GM23248 (cell line): ENCODE measurements at regions not wholly inside any gene's neighbourhood (a gene's known extent, or its start where the extent isn't known, plus 50 kb on each side); places are given as distances from the start of the nearest gene placed in this dataset.

Experiments used
- DNase-seq: peaks from one replicate; pipeline ENCODE4 v3.0.0-alpha.2; 2015
- H2AFZ ChIP-seq: fragments of 200-600 bp; sonication (generic); 2 replicates; pipeline ENCODE4 v1.6.1; 2016; ENCODE audit warnings: antibody characterized with exemption
- H3F3A ChIP-seq: fragments of 200-600 bp; sonication (generic); 2 replicates; pipeline ENCODE4 v1.6.1; 2016; ENCODE audit warnings: mild to moderate bottlenecking, antibody characterized with exemption, mixed run types; ENCODE audit not compliant: insufficient read depth
- H3K27ac ChIP-seq: fragments of 200-600 bp; sonication (generic); 2 replicates; pipeline ENCODE4 v1.5.1; 2016; ENCODE audit warnings: mild to moderate bottlenecking
- H3K27me3 ChIP-seq: fragments of 200-600 bp; sonication (generic); replicated peaks from 2 replicates; pipeline ENCODE4 v1.6.1; 2016; ENCODE audit warnings: mild to moderate bottlenecking; ENCODE audit not compliant: insufficient read depth
- H3K36me3 ChIP-seq: fragments of 200-600 bp; sonication (generic); 2 replicates; pipeline ENCODE4 v1.6.1; 2016; ENCODE audit warnings: low read depth, mild to moderate bottlenecking
- H3K4me1 ChIP-seq: fragments of 200-600 bp; sonication (generic); 2 replicates; pipeline ENCODE4 v1.6.1; 2016; ENCODE audit warnings: mild to moderate bottlenecking; ENCODE audit not compliant: insufficient read depth
- H3K4me2 ChIP-seq: fragments of 200-600 bp; sonication (generic); one replicate; pipeline ENCODE4 v1.6.1; 2016; ENCODE audit warnings: mild to moderate bottlenecking; ENCODE audit not compliant: unreplicated experiment
- H3K4me3 ChIP-seq: fragments of 200-600 bp; sonication (generic); 2 replicates; pipeline ENCODE4 v1.5.1; 2016; ENCODE audit warnings: mild to moderate bottlenecking
- H3K79me2 ChIP-seq: fragments of 200-600 bp; sonication (generic); 2 replicates; pipeline ENCODE4 v1.6.1; 2016; ENCODE audit warnings: mild to moderate bottlenecking; ENCODE audit not compliant: insufficient read depth
- H3K9ac ChIP-seq: fragments of 200-600 bp; sonication (generic); 2 replicates; pipeline ENCODE4 v1.6.1; 2016; ENCODE audit warnings: mild to moderate bottlenecking
- H3K9me2 ChIP-seq: fragments of 200-600 bp; sonication (generic); 2 replicates; pipeline ENCODE4 v1.6.1; 2016; ENCODE audit warnings: mixed run types, mild to moderate bottlenecking, moderate library complexity; ENCODE audit not compliant: insufficient read depth
- H3K9me3 ChIP-seq: fragments of 200-600 bp; sonication (generic); one replicate; pipeline ENCODE4 v1.6.1; 2017; ENCODE audit warnings: low read depth
- H4K20me1 ChIP-seq: fragments of 200-600 bp; sonication (generic); 2 replicates; pipeline ENCODE4 v1.6.0; 2016; ENCODE audit not compliant: insufficient read depth
- EZH2 ChIP-seq: fragments of 200-600 bp; sonication (generic); IDR thresholded peaks from 2 replicates; pipeline ENCODE4 v1.6.1; 2018; ENCODE audit warnings: antibody characterized with exemption, mild to moderate bottlenecking; ENCODE audit not compliant: insufficient read depth, poor library complexity, severe bottlenecking
- EZH2phosphoT487 ChIP-seq: fragments of 200-600 bp; sonication (generic); IDR thresholded peaks from 2 replicates; pipeline ENCODE4 v1.6.1; 2018; ENCODE audit warnings: antibody characterized with exemption, moderate library complexity, mild to moderate bottlenecking, low read depth; ENCODE audit not compliant: insufficient read depth
- WGBS, 2 experiments: methylation state at CpG; one replicate each; pipeline ENCODE4 v1.1.6; 2015 to 2017; ENCODE audit warnings: low lambda C conversion rate in 2 of 2, low coverage in 1 of 2; ENCODE audit errors: missing lambda C conversion rate in 2 of 2; 5-methylcytosine and 5-hydroxymethylcytosine counted together
- in situ Hi-C: fragments of 300-500 bp; cut with MboI; formaldehyde crosslinking; loops from 2 replicates; pipeline ENCODE4 v1.15.0; 2020

DNA sequence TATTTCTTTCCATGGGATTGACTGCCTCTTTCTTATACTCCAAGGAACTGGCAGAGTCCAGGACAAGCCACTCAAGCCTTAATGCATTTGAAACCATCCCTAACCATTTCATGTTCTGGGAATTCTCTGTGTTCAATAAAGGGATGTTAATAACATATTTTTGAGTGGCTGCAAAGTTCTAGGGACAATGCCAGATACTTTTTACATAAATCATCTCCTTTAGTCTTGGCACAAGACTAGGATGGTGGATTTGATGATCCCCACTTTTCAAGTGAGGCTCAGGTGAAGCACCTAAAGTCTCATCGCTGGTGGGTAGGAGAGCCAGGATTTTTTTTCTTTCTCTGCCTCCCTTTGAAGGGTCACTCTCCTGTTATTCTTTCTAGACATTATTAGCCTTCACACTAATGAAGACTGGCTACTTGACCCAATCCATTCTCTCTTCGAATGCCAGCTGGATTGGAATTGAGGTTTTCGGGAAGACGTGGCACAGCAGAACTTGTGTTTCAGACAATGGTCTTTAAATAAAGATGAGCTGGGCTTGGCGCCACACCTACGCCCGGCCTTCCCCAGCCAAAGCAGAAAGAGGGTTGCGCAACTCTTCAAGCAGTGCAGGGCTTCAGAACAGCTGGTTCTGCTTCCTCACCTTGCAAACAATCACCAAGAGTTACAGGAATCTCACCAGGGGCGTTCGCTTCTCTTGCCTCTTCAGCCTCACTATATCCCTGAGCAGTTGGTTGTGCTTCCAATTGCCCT lies 73.8 kb upstream of the BMPER start:
- H3K4me1 ChIP-seq: peaks cover 18% of the 10 kb centered on the region
- no peaks in the 10 kb centered on the region for H3K27me3 ChIP-seq
- no peak for TF ChIP-seq EZH2
- TF ChIP-seq EZH2phosphoT487: no peak
- peak overlapping the region; percentile 25 for H3K27ac ChIP-seq
- DNase-seq: peak; percentile 84
- no peak overlapping the region for H2AFZ ChIP-seq
- no peaks in the 10 kb centered on the region for H4K20me1 ChIP-seq
- WGBS, 2 experiments: 3 to 4% methylated on average over 10 of the region's 10 CpGs
- H3K79me2 ChIP-seq: no peaks in the 10 kb centered on the region
- H3F3A ChIP-seq: peaks cover 16% of the 10 kb centered on the region
- H3K4me2 ChIP-seq: peak overlapping the region; percentile 41
- no peaks in the 10 kb centered on the region for H3K36me3 ChIP-seq
- in situ Hi-C loops: no loop called here
- H3K4me3 ChIP-seq: peak overlapping the region; percentile 17; the same call in 1 of the 2 replicates
- no peaks in the 10 kb centered on the region for H3K9me3 ChIP-seq
- no peak overlapping the region for H3K9ac ChIP-seq
- H3K9me2 ChIP-seq: no peaks in the 10 kb centered on the region

DNA sequence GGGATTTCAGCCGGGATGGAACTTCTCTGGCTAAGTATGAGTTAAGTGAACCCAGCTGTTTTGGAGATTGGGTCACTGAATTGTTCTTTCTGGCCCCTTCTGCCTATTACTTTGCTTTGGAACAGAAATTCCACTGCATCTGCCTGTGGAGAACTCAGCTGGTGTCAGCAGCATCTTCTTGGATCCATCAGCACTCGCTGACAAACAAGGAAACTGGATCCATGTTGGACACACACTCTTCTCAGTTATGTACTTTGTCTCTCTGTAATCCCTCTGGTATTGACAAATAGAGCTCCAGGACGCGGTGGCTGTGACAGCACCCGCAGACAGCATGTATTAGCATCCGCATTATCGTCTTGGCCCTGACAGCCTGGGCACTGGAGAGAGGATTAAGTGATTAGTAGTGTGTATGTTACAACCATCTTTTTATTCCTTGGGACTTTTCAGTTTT lies 73.0 kb upstream of the BMPER start:
- H4K20me1 ChIP-seq: no peaks in the 10 kb centered on the region
- no peaks in the 10 kb centered on the region for H3K9me3 ChIP-seq
- WGBS, 2 experiments: 21 to 26% methylated on average over 7 of the region's 7 CpGs
- H3K27me3 ChIP-seq: no peaks in the 10 kb centered on the region
- H3K4me2 ChIP-seq: peak overlapping the region; percentile 41
- no peak overlapping the region for H3K27ac ChIP-seq
- no peak overlapping the region for H2AFZ ChIP-seq
- no peak overlapping the region; the same call in 1 of the 2 replicates for H3K4me3 ChIP-seq
- peak; percentile 27 for DNase-seq
- no peak overlapping the region for H3K9ac ChIP-seq
- in situ Hi-C loops: no loop called here
- H3K4me1 ChIP-seq: peaks cover 18% of the 10 kb centered on the region
- H3K9me2 ChIP-seq: no peaks in the 10 kb centered on the region
- H3K79me2 ChIP-seq: no peaks in the 10 kb centered on the region
- peaks cover 16% of the 10 kb centered on the region for H3F3A ChIP-seq
- no peaks in the 10 kb centered on the region for H3K36me3 ChIP-seq
- TF ChIP-seq EZH2: no peak
- no peak for TF ChIP-seq EZH2phosphoT487

DNA sequence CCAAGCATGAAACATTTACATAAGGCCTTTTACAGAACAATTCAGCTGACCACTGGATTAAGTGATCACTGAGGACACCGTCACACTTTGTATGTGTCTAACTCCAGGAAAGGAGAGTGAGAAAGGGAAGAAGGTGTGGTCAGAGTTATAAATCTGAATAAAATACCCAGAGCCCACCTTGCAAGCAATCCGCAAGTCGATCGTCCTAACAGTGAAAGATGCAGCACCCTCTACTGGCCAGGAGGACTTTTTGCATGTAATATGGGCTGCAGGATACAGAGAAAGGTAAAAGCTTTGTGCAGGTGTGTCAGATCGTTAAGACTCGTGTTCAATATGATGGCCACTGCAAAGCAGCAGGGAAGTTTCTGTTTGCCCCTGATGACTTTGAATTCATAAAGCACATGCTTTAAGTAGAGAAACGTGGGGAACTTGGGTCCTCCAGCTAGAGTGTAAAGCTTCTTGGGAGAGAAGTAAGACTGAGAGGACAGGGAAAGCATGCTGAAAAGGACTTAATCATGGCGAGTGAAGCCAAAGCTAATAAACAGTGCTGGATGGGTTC lies 68.5 kb upstream of the BMPER start:
- in situ Hi-C loops: no loop called here
- Histone ChIP-seq H2AFZ (0 out of 2 replicates have a peak overlapping the region, but pooled peaks have one; percentile 49), H3K4me1 (peaks cover 16% of the 10 kb centered on the region), H3K4me2 (no peak overlapping the region), H3K9ac (no peak overlapping the region), H4K20me1 (no peaks in the 10 kb centered on the region), H3K9me3 (no peaks in the 10 kb centered on the region), H3K36me3 (no peaks in the 10 kb centered on the region), H3K9me2 (no peaks in the 10 kb centered on the region), H3K27ac (no peak overlapping the region), H3K27me3 (no peaks in the 10 kb centered on the region), H3K4me3 (no peak overlapping the region), H3F3A (peaks cover 13% of the 10 kb centered on the region; the same call in 1 of the 2 replicates), H3K79me2 (no peaks in the 10 kb centered on the region)
- DNase-seq: no peak
- WGBS, 2 experiments: 68 to 70% methylated on average over 8 of the region's 8 CpGs
- no peak for TF ChIP-seq EZH2phosphoT487
- TF ChIP-seq EZH2: no peak

DNA sequence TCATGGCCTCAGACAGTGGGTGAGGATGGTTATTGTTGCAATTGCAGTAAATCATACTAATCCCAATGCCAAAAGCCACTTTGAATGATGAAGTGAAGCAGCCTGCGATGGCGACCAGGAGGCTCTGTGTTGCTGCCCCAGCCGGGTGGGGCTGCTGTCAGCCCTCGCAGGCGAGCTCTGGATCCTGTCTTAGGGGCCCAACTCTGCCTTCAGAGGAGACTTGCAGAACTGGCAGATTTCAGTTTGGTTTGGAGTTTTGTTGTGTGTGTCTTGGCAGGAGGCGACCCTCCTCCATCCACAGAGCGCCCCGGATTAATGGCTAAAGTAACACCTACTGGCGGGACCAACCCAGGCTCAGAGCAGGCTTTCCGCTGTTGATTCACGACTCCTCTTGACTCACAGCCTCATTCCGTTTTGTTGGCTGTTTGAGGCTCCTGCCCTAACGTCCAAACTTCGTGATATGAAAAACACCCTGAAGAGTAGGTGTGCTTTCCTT lies 67.9 kb upstream of the BMPER start:
- in situ Hi-C loops: no loop called here

More for the DNA sequence above, 67.9 kb upstream of the BMPER start:
- H3K4me1 ChIP-seq: peaks cover 12% of the 10 kb centered on the region
- peak; percentile 58 for DNase-seq
- H3K79me2 ChIP-seq: no peaks in the 10 kb centered on the region
- no peaks in the 10 kb centered on the region for H3K36me3 ChIP-seq
- no peaks in the 10 kb centered on the region for H4K20me1 ChIP-seq
- no peak for TF ChIP-seq EZH2phosphoT487
- no peak for TF ChIP-seq EZH2
- peak overlapping the region; percentile 49; the same call in 1 of the 2 replicates for H2AFZ ChIP-seq
- WGBS, 2 experiments: 13 to 20% methylated on average over 14 of the region's 14 CpGs
- no peak overlapping the region for H3K9ac ChIP-seq
- H3K27ac ChIP-seq: no peak overlapping the region
- no peaks in the 10 kb centered on the region for H3K27me3 ChIP-seq
- peaks cover 13% of the 10 kb centered on the region; the same call in 1 of the 2 replicates for H3F3A ChIP-seq
- no peaks in the 10 kb centered on the region for H3K9me2 ChIP-seq
- no peaks in the 10 kb centered on the region for H3K9me3 ChIP-seq
- H3K4me2 ChIP-seq: peak overlapping the region; percentile 66
- H3K4me3 ChIP-seq: no peak overlapping the region
